ENCODE measurements at regions not wholly inside any gene's neighbourhood (a gene's known extent, or its start where the extent isn't known, plus 50 kb on each side); places are given as distances from the start of the nearest gene placed in this dataset.

GRCh38 chr18:73153271-73153670 lies 285.5 kb upstream of the NETO1 start:
- Mint-ChIP-seq H3K4me3 (ENCODE audit: low read depth, unreplicated experiment) (no peak overlapping the region), H3K36me3 (ENCODE audit: insufficient read depth, unreplicated experiment) (no peaks in the 10 kb centered on the region), H3K4me1 (ENCODE audit: low read depth, unreplicated experiment) (no peaks in the 10 kb centered on the region), H3K27ac (ENCODE audit: unreplicated experiment) (no peak overlapping the region), H3K27me3 (ENCODE audit: unreplicated experiment) (no peaks in the 10 kb centered on the region), H3K9me3 (ENCODE audit: low read depth, unreplicated experiment) (no peaks in the 10 kb centered on the region)
- DNase-seq: no peak
- BruUV-seq (replicated peaks): no TSS peak
- TF ChIP-seq CTCF (IDR thresholded peaks at IDR 0.05; ENCODE audit: unreplicated experiment): no peak
- CTCF ChIA-PET: no interaction called here
- intact Hi-C loops (cut with micrococcal nuclease; ENCODE audit: unreplicated experiment): loop anchor here (5.0 kb wide), 1 partner anchor 689 kb away; no protein-coding TSS in a partner anchor

- no peak for TF ChIP-seq CTCF (IDR thresholded peaks at IDR 0.05; ENCODE audit: unreplicated experiment)
- CTCF ChIA-PET: no interaction called here
- BruUV-seq (replicated peaks): no TSS peak
- no peaks in the 10 kb centered on the region for H3K9me3 Mint-ChIP-seq (ENCODE audit: low read depth, unreplicated experiment)
- H3K27me3 Mint-ChIP-seq (ENCODE audit: unreplicated experiment): no peaks in the 10 kb centered on the region
- no peak overlapping the region for H3K27ac Mint-ChIP-seq (ENCODE audit: unreplicated experiment)
- H3K4me3 Mint-ChIP-seq (ENCODE audit: low read depth, unreplicated experiment): no peak overlapping the region
- no peaks in the 10 kb centered on the region for H3K36me3 Mint-ChIP-seq (ENCODE audit: insufficient read depth, unreplicated experiment)
- no peak for DNase-seq
- intact Hi-C loops (cut with micrococcal nuclease; ENCODE audit: unreplicated experiment): loop anchor here (5.0 kb wide), 1 partner anchor 691 kb away; no protein-coding TSS in a partner anchor
- no peaks in the 10 kb centered on the region for H3K4me1 Mint-ChIP-seq (ENCODE audit: low read depth, unreplicated experiment)
These were observed 283.3 kb upstream of the NETO1 start for GRCh38 chr18:73151086-73151485.

GRCh38 chr18:73150199-73150598 lies 282.4 kb upstream of the NETO1 start:
- no peak for TF ChIP-seq CTCF (IDR thresholded peaks at IDR 0.05; ENCODE audit: unreplicated experiment)
- H3K27ac Mint-ChIP-seq (ENCODE audit: unreplicated experiment): no peak overlapping the region
- no TSS peak for BruUV-seq (replicated peaks)
- no peaks in the 10 kb centered on the region for H3K4me1 Mint-ChIP-seq (ENCODE audit: low read depth, unreplicated experiment)
- no peaks in the 10 kb centered on the region for H3K36me3 Mint-ChIP-seq (ENCODE audit: insufficient read depth, unreplicated experiment)
- CTCF ChIA-PET: no interaction called here
- DNase-seq: no peak
- intact Hi-C loops (cut with micrococcal nuclease; ENCODE audit: unreplicated experiment): loop anchor here (5.0 kb wide), 1 partner anchor 692 kb away; no protein-coding TSS in a partner anchor
- H3K9me3 Mint-ChIP-seq (ENCODE audit: low read depth, unreplicated experiment): no peaks in the 10 kb centered on the region
- no peaks in the 10 kb centered on the region for H3K27me3 Mint-ChIP-seq (ENCODE audit: unreplicated experiment)
- no peak overlapping the region for H3K4me3 Mint-ChIP-seq (ENCODE audit: low read depth, unreplicated experiment)

- no peak overlapping the region for H3K27ac Mint-ChIP-seq (ENCODE audit: unreplicated experiment)
- H3K4me1 Mint-ChIP-seq (ENCODE audit: low read depth, unreplicated experiment): no peaks in the 10 kb centered on the region
- intact Hi-C loops (cut with micrococcal nuclease; ENCODE audit: unreplicated experiment): no loop called here
- CTCF ChIA-PET: interaction anchor here (1.2 kb wide), 1 partner anchor 148 kb away, joined by 3 read pairs; no protein-coding TSS in a partner anchor
- no peak for TF ChIP-seq CTCF (IDR thresholded peaks at IDR 0.05; ENCODE audit: unreplicated experiment)
- H3K9me3 Mint-ChIP-seq (ENCODE audit: low read depth, unreplicated experiment): no peaks in the 10 kb centered on the region
- DNase-seq: no peak
- no peak overlapping the region for H3K4me3 Mint-ChIP-seq (ENCODE audit: low read depth, unreplicated experiment)
- no peaks in the 10 kb centered on the region for H3K27me3 Mint-ChIP-seq (ENCODE audit: unreplicated experiment)
- no peaks in the 10 kb centered on the region for H3K36me3 Mint-ChIP-seq (ENCODE audit: insufficient read depth, unreplicated experiment)
- BruUV-seq (replicated peaks): no TSS peak
These were observed 279.8 kb upstream of the NETO1 start for GRCh38 chr18:73147590-73147989.

All from Calu3 (cell line).